Left ventricle myocardium superior (tissue), 1 donor: ENCODE measurements at regions not wholly inside any gene's neighbourhood (a gene's known extent, or its start where the extent isn't known, plus 50 kb on each side); places are given as distances from the start of the nearest gene placed in this dataset.
"Not testable (repeated sequence)": the region's sequence is repeated elsewhere in the genome, so short reads cannot be mapped to it uniquely, and the experiment has no call there.

Experiments used
- ATAC-seq: fragments of 200-7000 bp; cut with Tn5 transposase; one replicate; pipeline ENCODE4 v1.9.1; 2020; ENCODE audit warnings: mild to moderate bottlenecking, moderate library complexity
- DNase-seq: peaks from one replicate; pipeline ENCODE4 v3.0.0-alpha.2; 2020
- intact Hi-C: fragments of 100-400 bp; cut with micrococcal nuclease; formaldehyde crosslinking; loops from one replicate; pipeline ENCODE4 v1.11.0; 2022
- donor health status: DM: no; HTN: yes; CAD: no; lungs with severe emphysema.

DNA sequence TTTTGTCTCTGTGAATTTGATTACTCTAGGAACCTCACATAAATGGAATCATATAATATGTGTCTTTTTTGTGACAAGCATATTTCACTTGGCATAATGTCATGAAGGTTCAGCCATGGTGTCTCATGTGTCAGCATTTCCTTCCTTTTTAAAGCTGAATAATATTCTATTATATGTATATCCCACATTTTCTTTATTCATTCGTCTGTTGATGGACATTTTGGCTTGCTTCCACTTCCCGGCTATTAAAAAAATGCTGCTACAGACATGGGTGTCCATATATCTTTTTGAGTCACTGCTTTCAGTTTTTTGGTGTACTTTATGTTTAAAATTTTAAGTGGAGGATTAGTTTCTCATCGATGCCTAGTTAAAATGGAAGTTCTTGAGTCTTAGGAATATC, 59.8 kb upstream of the C5orf63 start:
- DNase-seq (no peak), ATAC-seq (no peak)
- intact Hi-C loops = no loop called here

DNA sequence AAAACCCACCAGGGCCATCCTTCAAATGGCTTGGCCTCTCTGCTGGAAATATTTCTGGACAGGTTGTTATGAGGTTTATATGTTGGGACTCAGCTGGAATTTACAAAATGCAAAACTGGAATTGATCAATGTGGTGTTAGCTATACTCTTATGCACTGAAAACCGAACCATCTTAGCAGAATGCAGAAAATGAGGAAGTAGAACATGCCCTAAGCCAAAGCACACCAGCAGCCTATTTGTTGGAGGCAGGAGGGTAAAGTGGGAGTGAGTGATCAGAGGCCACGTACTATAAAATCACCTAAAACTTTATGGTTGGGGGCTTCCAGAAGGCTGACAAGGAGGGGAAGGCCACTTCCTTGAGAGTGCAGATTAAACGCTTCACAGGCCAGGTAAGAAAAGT, 63.6 kb upstream of the C5orf63 start:
- ATAC-seq = no peak
- intact Hi-C loops = no loop called here
- DNase-seq = no peak

DNA sequence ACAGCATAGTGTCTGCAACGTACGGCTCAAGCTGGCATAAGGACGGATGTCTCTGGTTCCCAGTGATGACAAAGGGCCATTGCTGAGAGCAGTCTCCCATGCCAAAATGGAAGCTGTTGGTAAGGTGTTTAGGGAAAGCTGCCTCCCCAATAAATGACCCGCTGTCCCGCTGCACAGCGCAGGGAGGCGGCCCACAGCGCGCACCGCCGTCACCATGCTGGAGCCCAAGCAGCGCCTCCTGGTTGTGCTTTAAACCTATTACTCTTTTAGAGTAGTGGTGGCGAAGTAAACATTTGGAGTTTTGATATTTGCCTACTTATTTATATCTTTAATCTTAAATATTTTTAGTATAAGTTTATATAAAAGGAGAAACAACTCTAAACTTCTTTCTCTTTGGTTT, 70.4 kb upstream of the C5orf63 start:
- DNase-seq (no peak), ATAC-seq (no peak)
- intact Hi-C loops = no loop called here

DNA sequence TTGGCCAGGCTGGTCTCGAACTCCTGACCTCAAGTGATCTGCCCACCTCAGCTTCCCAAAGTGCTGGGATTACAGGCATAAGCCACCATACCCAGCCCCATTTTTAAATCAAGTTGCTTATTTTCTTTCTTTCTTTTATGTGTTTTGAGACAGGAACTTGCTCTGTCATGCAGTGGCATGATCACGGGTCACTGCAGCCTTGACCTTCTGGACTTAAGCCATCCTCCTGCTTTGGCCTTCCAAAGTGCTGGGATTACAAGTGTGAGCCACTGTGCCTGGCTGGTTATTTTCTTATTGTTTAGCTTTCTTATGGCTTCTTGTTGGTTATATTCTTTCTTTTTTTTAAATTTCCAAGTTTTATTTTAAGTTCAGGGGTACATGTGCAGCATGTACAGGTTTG, 79.7 kb upstream of the C5orf63 start:
- DNase-seq (no peak), ATAC-seq (no peak)
- intact Hi-C loops = no loop called here

- intact Hi-C loops = no loop called here
- DNase-seq (no peak), ATAC-seq (no peak)
Observed at GRCh38 chr5:127153521-127153920, 80.2 kb upstream of the C5orf63 start.

GRCh38 chr5:127163750-127164149, 90.4 kb upstream of the C5orf63 start:
- intact Hi-C loops = no loop called here
- no peak for DNase-seq
- no peak for ATAC-seq

- ATAC-seq (no peak), DNase-seq (no peak)
- intact Hi-C loops = no loop called here
Observed at GRCh38 chr5:127170918-127171600, 97.8 kb upstream of the C5orf63 start.

DNA sequence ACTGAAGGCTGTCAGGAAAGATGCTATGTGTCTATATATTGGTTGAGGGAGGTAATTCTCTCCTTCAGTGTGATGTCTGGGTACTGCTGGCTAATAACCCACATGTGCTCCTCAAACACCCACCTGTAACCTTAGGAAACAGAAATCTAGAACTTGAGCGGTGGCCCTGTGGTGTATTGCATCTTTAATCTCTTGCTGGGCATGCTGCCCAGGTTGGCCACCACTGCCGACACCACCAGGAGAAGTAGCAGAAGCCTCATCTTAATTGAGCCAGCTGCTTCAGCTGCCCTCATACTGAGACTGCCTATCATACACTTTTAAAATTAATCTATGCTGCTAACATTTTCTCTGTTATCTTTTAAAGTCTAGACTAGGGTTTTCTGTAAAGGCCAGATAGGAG, 103.5 kb upstream of the C5orf63 start:
- intact Hi-C loops = no loop called here
- DNase-seq (no peak), ATAC-seq (no peak)

DNA sequence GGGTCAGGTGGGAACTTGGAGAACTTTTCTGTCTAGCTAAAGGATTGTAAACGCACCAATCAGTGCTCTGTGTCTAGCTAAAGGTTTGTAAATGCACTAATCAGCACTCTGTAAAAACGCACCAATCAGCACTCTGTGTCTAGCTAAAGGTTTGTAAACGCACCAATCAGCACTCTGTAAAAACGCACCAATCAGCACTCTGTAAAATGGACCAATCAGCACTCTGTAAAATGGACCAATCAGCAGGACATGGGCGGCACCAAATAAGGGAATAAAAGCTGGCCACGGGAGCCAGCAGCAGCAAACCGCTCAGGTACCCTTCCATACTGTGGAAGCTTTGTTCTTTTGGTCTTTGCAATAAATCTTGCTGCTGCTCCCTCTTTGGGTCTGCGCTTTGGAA, 108.0 kb upstream of the MEGF10 start:
- DNase-seq, intact Hi-C loops, ATAC-seq: not testable (repeated sequence)

GRCh38 chr5:127183332-127183731, 107.3 kb upstream of the MEGF10 start:
- intact Hi-C loops = no loop called here
- DNase-seq = no peak

DNA sequence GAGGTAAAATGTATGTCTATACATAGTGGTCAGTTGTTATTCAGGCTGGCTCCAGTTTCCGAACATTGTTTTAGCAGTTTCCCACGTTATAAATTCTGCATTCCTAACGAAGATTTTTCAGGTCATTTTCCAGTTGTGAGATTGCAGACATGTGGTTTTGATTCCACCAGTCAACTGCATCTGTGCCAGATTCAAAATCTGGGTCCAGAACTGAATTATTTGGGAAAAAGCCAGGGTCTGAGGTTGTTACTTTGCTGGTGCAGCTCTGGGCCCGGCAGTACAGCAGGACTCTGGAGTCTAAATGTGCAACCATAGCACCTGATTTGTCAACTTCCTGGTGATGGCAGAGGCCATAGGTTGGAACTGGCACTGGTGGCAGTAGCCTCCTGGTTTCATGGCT, 105.7 kb upstream of the MEGF10 start:
- no peak for ATAC-seq
- intact Hi-C loops = no loop called here
- DNase-seq = no peak

More at GRCh38 chr5:127183332-127183731, 107.3 kb upstream of the MEGF10 start:
- ATAC-seq = no peak

DNA sequence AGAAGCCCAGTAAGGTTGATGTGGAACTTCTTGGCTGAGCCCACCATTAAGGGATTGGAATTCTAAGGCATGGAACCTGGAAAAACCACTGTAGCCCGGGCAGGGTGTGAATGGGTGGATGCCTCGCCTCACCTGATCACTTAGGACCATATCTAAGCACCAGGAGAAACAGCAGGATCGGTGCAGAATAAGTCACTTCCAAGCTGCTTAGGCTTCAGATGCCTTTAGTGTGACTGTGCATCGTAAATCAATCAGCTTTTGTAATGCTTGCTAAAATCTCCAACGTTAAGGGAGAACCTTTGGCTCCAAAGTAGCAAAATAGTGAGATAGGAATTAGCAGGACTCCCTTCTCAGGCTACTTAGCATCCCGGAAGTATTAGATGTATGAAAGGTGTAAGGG, 103.9 kb upstream of the MEGF10 start:
- DNase-seq = no peak
- intact Hi-C loops = no loop called here
- no peak for ATAC-seq

DNA sequence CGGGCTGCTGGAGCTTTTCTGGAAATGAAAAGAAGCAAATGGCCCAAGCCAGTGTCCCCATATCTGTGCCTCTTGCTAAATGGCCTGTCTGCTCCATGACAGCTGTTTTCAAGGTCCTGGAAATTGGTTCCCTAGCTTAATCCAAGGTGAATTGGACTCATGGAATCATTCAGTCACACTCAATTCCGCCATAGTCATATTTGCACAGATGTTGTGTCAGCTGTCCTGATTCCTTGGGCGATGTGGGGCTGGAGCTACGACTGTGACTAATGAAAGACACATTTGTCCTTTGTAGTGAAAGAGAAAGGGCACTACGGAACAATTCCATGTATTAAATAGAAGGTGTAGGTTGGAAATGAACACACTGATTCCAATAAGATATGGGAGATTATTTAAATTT, 102.9 kb upstream of the MEGF10 start:
- intact Hi-C loops = no loop called here
- DNase-seq (no peak), ATAC-seq (no peak)

DNA sequence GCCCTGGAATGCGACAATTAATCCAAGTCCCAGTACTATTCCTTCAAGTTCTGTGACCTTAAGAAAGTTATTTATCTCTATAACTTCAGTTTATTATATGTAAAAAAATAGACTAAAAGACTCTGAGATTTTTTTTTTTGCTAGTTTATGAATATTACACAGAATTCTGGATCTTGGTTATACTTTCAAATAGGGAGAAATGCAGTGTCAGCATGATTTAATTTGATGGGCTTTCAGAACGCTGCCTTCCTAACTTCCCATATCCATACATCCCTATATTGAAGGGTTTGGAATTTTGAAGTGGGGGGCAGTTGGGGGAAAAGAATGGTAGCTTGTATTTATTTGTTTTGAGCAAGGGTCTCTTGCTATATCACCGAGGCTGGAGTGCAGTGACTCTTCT, 98.4 kb upstream of the MEGF10 start:
- intact Hi-C loops = no loop called here
- no peak for DNase-seq
- ATAC-seq = no peak

GRCh38 chr5:127192836-127193338, 97.7 kb upstream of the MEGF10 start:
- no peak for ATAC-seq
- DNase-seq = no peak
- intact Hi-C loops = no loop called here

DNA sequence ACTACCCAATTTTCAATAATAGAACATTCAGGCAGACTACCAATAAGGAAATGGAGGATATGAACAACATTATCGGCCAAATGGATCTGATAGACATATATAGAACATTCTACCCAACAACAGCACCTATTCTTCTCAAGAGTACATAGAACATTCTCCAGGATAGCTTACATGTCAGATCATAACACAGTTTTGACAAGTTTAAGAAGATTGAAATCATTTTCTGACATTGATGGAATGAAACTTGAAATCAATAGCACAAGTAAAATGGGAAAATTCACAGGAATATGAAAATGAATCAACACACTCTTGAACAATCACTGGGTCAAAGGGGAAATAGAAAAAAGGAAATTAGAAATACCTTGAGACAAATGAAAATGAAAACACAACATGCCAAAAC, 94.6 kb upstream of the MEGF10 start:
- ATAC-seq (no peak), DNase-seq (no peak)
- intact Hi-C loops = no loop called here

GRCh38 chr5:127197402-127198167, 93.0 kb upstream of the MEGF10 start:
- ATAC-seq, DNase-seq, intact Hi-C loops: not testable (repeated sequence)

DNA sequence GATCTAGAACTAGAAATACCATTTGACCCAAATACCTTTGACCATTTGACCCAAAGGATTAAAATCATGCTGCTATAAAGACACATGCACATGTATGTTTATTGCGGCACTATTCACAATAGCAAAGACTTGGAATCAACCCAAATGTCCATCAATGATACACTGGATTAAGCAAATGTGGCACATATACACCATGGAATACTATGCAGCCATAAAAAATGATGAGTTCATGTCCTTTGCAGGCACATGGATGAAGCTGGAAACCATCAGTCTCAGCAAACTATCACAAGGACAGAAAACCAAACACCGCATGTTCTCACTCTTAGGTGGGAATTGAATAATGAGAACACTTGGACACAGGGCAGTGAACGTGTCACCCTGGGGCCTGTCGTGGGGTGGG, 87.9 kb upstream of the MEGF10 start:
- ATAC-seq, DNase-seq, intact Hi-C loops: not testable (repeated sequence)

DNA sequence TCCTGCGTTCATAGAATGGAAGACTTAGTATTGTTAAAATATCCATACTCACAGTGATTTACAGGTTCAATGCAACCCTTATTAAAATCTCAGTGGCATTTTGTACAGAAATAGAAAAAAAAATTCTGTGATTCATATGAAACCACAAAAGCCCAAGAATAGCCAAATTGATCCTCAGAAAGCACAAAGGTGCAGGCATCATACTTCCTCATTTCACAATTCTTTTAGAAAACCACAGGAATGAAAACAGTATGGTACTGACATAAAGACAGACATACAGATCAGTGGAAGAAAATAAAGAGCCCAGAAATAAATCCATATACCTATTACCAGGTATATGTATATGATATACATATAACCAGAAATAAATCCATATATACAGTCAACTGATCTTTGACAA, 86.8 kb upstream of the MEGF10 start:
- DNase-seq (no peak), ATAC-seq (no peak)
- intact Hi-C loops = no loop called here

DNA sequence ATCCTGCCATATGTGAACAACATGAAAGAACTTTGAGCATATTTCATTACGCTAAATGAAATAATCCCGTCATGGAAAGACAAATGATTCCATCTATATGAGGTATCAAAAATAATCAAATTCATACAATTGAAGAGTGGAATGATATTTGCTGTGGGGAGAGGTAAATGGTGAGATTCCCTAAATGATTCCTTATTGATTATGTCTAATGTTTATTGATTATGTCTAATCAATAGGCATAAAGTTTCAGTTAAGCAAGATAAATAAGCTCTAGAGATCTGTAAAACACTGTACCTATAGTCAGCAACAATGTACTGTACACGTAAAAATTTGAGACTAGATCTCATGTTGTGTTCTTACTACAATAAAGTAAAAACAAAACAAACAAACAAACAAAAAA, 85.4 kb upstream of the MEGF10 start:
- intact Hi-C loops = no loop called here
- ATAC-seq (no peak), DNase-seq (no peak)
